B cell (primary cell): ENCODE measurements at regions not wholly inside any gene's neighbourhood (a gene's known extent, or its start where the extent isn't known, plus 50 kb on each side); places are given as distances from the start of the nearest gene placed in this dataset.

Experiments
- ATAC-seq: fragments of 200-7000 bp; cut with Tn5 transposase; one replicate; pipeline ENCODE4 v1.10.0; 2021; ENCODE audit warnings: low read depth, mild to moderate bottlenecking, moderate number of reproducible peaks, moderate library complexity
- CTCF ChIA-PET: fragments of 350-600 bp; sonication (Branson Sonifier 250); formaldehyde crosslinking; loops from one replicate; lab custom pipeline; 2021; ENCODE audit warnings: antibody characterized with exemption, inconsistent platforms; lab: Charles Lee
- POLR2A ChIA-PET: fragments of 350-600 bp; sonication (Branson Sonifier 250); formaldehyde crosslinking; loops from one replicate; lab custom pipeline; 2021; ENCODE audit warnings: antibody characterized with exemption; lab: Charles Lee
- DNase-seq: peaks from one replicate; pipeline ENCODE4 v3.0.0; 2013
- H2AFZ ChIP-seq: 2 replicates; pipeline ENCODE4 v1.6.1; 2012; ENCODE audit warnings: mild to moderate bottlenecking, low read depth, low read length; ENCODE audit not compliant: insufficient read depth, poor library complexity, severe bottlenecking
- H3K27ac ChIP-seq, 2 donors: 1 replicate in 1 of 2; 2 replicates in 1 of 2; pipeline ENCODE4 v1.5.1; 2012 to 2013; ENCODE audit warnings: low read length in 2 of 2, mild to moderate bottlenecking in 2 of 2, moderate library complexity in 1 of 2
- H3K27me3 ChIP-seq, 4 experiments: fragments of 200-600 bp in 1 of 4; sonication (generic) in 1 of 4; replicated peaks in 1 of 4; 1 replicate in 2 of 4; 2 replicates in 2 of 4; pipeline versions ENCODE4 v1.6.1 to v1.7.0; 2013 to 2016; ENCODE audit warnings: low read length in 3 of 4, mild to moderate bottlenecking in 2 of 4, mixed read lengths in 1 of 4, moderate library complexity in 1 of 4; ENCODE audit not compliant: insufficient read depth in 4 of 4, control insufficient read depth in 3 of 4; ENCODE audit errors: control extremely low read depth in 1 of 4
- H3K36me3 ChIP-seq, 2 experiments: replicated peaks in 1 of 2; 1 replicate in 1 of 2; 2 replicates in 1 of 2; pipeline versions ENCODE4 v1.6.1 to v1.7.1; 2013; ENCODE audit warnings: low read length in 1 of 2; ENCODE audit not compliant: insufficient read depth in 2 of 2, control insufficient read depth in 1 of 2; ENCODE audit errors: control extremely low read depth in 1 of 2, extremely low read depth in 1 of 2
- H3K4me1 ChIP-seq, 2 donors: fragments of 200-600 bp in 1 of 2; sonication (generic) in 1 of 2; 1 replicate in 1 of 2; 2 replicates in 1 of 2; pipeline versions ENCODE4 v1.5.1 to v1.6.1; 2013 to 2017; ENCODE audit warnings: low read length in 2 of 2; ENCODE audit not compliant: control insufficient read depth in 2 of 2, insufficient read depth in 2 of 2
- H3K4me2 ChIP-seq: replicated peaks from 2 replicates; pipeline ENCODE3; 2012; ENCODE audit warnings: mild to moderate bottlenecking, low read depth, low read length; ENCODE audit not compliant: poor library complexity, severe bottlenecking
- H3K4me3 ChIP-seq, 5 experiments: fragments of 200-600 bp in 1 of 5; sonication (generic) in 1 of 5; 1 replicate in 3 of 5; 2 replicates in 2 of 5; pipeline versions ENCODE4 v1.5.1 to v1.7.0; 2011 to 2016; ENCODE audit warnings: low read length in 4 of 5, mild to moderate bottlenecking in 4 of 5, low read depth in 2 of 5, control low read depth in 1 of 5, moderate library complexity in 1 of 5; ENCODE audit not compliant: insufficient read depth in 1 of 5; ENCODE audit errors: control extremely low read depth in 1 of 5, extremely low read depth in 1 of 5
- H3K79me2 ChIP-seq: fragments of 200-600 bp; sonication (generic); one replicate; pipeline ENCODE4 v1.6.0; 2016; ENCODE audit warnings: low read length; ENCODE audit not compliant: control insufficient read depth, insufficient read depth
- H3K9ac ChIP-seq: fragments of 200-600 bp; sonication (generic); 2 replicates; pipeline ENCODE4 v1.6.1; 2017; ENCODE audit warnings: mild to moderate bottlenecking, low read length, moderate library complexity
- H3K9me3 ChIP-seq, 3 donors: one replicate each; pipeline versions ENCODE4 v1.6.1 to v1.7.1; 2013; ENCODE audit warnings: low read length in 2 of 3; ENCODE audit not compliant: control insufficient read depth in 2 of 3, insufficient read depth in 1 of 3; ENCODE audit errors: control extremely low read depth in 1 of 3
- H4K20me1 ChIP-seq: 2 replicates; pipeline ENCODE4 v1.6.0; 2012; ENCODE audit warnings: mild to moderate bottlenecking, low read length; ENCODE audit not compliant: insufficient read depth, control insufficient read depth, poor library complexity, severe bottlenecking
- H3K27ac Mint-ChIP-seq: one replicate; pipeline ENCODE4 v1.8.0; 2021; ENCODE audit warnings: mixed read lengths
- H3K27me3 Mint-ChIP-seq: one replicate; pipeline ENCODE4 v1.8.0; 2021; ENCODE audit warnings: mixed read lengths
- H3K4me1 Mint-ChIP-seq: one replicate; pipeline ENCODE4 v1.8.0; 2021; ENCODE audit warnings: mixed read lengths
- H3K4me3 Mint-ChIP-seq: one replicate; pipeline ENCODE4 v1.8.0; 2021; ENCODE audit warnings: mixed read lengths
- H3K9me3 Mint-ChIP-seq: one replicate; pipeline ENCODE4 v1.8.0; 2022; ENCODE audit warnings: mixed read lengths; ENCODE audit not compliant: insufficient read depth
- CTCF ChIP-seq: fragments of 200-600 bp; IDR thresholded peaks from one replicate; pipeline ENCODE4 v1.8.0; 2022; ENCODE audit warnings: antibody characterized with exemption, mild to moderate bottlenecking
- EZH2 ChIP-seq: IDR thresholded peaks from 2 replicates; pipeline ENCODE4 v1.6.1; 2012; ENCODE audit warnings: borderline replicate concordance, low read depth, mild to moderate bottlenecking, moderate library complexity, low read length; ENCODE audit not compliant: insufficient read depth, poor library complexity, severe bottlenecking
- WGBS: methylation state at CpG from one replicate; pipeline ENCODE4 v1.1.5; 2013; ENCODE audit warnings: missing lambda C conversion rate; ENCODE audit not compliant: insufficient coverage; 5-methylcytosine and 5-hydroxymethylcytosine counted together
- intact Hi-C: fragments of 100-400 bp; cut with micrococcal nuclease; formaldehyde crosslinking; loops from one replicate; pipeline ENCODE4 v1.10.0; 2022

DNA sequence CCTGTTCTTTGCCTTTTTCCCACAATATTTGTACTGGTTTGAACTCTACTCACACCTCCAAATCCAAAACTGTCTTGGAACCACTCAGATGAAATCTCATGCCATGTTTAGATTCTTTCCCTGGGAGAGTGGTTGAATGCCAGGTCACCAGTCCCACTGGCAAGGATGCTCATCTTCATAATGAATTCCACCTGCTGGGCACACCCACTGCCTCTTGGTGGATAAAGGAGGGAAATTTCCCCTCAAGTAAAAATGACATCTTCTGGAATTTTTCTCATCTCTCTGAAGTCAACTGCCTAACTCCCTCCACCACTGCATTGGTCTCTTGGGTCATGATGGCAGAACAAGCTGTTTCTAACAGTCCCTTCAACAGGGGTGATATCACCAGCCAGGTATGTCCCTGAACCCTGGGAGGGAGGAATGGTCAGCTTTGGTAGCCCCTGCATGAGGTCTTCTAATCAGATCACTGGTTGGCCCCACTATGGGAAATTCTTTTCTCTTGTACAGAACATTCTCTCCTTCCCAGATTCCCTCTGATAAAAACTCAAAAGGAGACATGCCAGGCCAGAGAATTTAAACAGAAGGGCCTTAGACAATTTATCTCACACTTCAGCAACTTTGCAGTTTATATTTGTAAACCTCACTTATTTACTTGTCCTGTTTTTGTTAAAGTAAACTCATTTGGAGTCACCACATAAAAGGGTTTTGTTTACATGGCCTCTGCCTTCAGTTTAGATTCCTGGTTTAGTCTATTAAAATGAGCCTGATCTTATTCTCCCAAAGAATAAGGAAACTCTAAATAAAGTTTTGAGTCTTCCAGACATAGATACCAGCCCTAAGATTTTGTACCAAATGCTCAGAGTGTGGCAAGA, 143.4 kb downstream of the WNT5A start:
- Histone ChIP-seq H3K4me2 (no peak overlapping the region), H2AFZ (no peak overlapping the region), H3K4me1 (no peaks in the 10 kb centered on the region), H3K9me3 (no peaks in the 10 kb centered on the region), H3K27me3 (no peaks in the 10 kb centered on the region), H3K9ac (no peak overlapping the region), H3K4me3 (no peak overlapping the region), H4K20me1 (no peaks in the 10 kb centered on the region), H3K79me2 (no peaks in the 10 kb centered on the region), H3K27ac (no peak overlapping the region), H3K36me3 (no peaks in the 10 kb centered on the region)
- Mint-ChIP-seq H3K27ac (no peak overlapping the region), H3K4me3 (no peak overlapping the region), H3K27me3 (no peaks in the 10 kb centered on the region), H3K4me1 (no peaks in the 10 kb centered on the region), H3K9me3 (no peaks in the 10 kb centered on the region)
- ChIA-PET POLR2A (no interaction called here), CTCF (no interaction called here)
- intact Hi-C loops: no loop called here
- TF ChIP-seq EZH2: no peak
- TF ChIP-seq CTCF: no peak
- DNase-seq (no peak), ATAC-seq (no peak)

GRCh38 chr3:55341502-55342031, 145.5 kb downstream of the WNT5A start:
- no peaks in the 10 kb centered on the region for H3K4me1 Mint-ChIP-seq

More at GRCh38 chr3:55341502-55342031, 145.5 kb downstream of the WNT5A start:
- Histone ChIP-seq H3K27me3 (no peaks in the 10 kb centered on the region), H3K36me3 (no peaks in the 10 kb centered on the region), H2AFZ (no peak overlapping the region), H3K4me3 (no peak overlapping the region), H4K20me1 (no peaks in the 10 kb centered on the region), H3K4me1 (no peaks in the 10 kb centered on the region), H3K9ac (no peak overlapping the region), H3K4me2 (no peak overlapping the region), H3K9me3 (peaks cover 0 to 6% (median 0%) of the 10 kb centered on the region in 3 donors), H3K27ac (no peak overlapping the region), H3K79me2 (no peaks in the 10 kb centered on the region)
- Mint-ChIP-seq H3K4me3 (no peak overlapping the region), H3K27me3 (no peaks in the 10 kb centered on the region), H3K9me3 (no peaks in the 10 kb centered on the region), H3K27ac (no peak overlapping the region)
- TF ChIP-seq EZH2 (no peak), CTCF (no peak)
- intact Hi-C loops: no loop called here
- ATAC-seq: no peak
- POLR2A ChIA-PET: no interaction called here
- CTCF ChIA-PET: no interaction called here
- DNase-seq: no peak
- 67% methylated on average over 1 of the region's 3 CpGs for WGBS
